ENCODE measurements at regions not wholly inside any gene's neighbourhood (a gene's known extent, or its start where the extent isn't known, plus 50 kb on each side); places are given as distances from the start of the nearest gene placed in this dataset.

- 81 to 85% methylated on average over 3 of the region's 3 CpGs for WGBS, 2 experiments (ENCODE audit: low coverage in 1 of 2, low lambda C conversion rate in 2 of 2, missing lambda C conversion rate in 2 of 2)
- TF ChIP-seq EZH2phosphoT487 (IDR thresholded peaks at IDR 0.05; ENCODE audit: insufficient read depth, low read depth) (no peak), EZH2 (IDR thresholded peaks at IDR 0.05; ENCODE audit: insufficient read depth, poor library complexity, severe bottlenecking) (no peak)
- H3K9ac ChIP-seq, result peak overlapping the region; percentile 70
- no peaks in the 10 kb centered on the region for H3K79me2 ChIP-seq (ENCODE audit: insufficient read depth)
- no peak overlapping the region for H3K4me3 ChIP-seq
- H3K27me3 ChIP-seq (replicated peaks; ENCODE audit: insufficient read depth), result no peaks in the 10 kb centered on the region
- DNase-seq, result no peak
- H3F3A ChIP-seq (ENCODE audit: insufficient read depth), result peaks cover 48% of the 10 kb centered on the region
- H3K36me3 ChIP-seq (ENCODE audit: low read depth), result no peaks in the 10 kb centered on the region
- H3K9me3 ChIP-seq (ENCODE audit: low read depth), result peaks cover 3% of the 10 kb centered on the region
- peaks cover 55% of the 10 kb centered on the region for H3K4me1 ChIP-seq (ENCODE audit: insufficient read depth)
- in situ Hi-C loops (cut with MboI), result no loop called here
- H3K4me2 ChIP-seq (ENCODE audit: unreplicated experiment), result peak overlapping the region; percentile 55
- H3K27ac ChIP-seq, result peak overlapping the region; percentile 94
- no peaks in the 10 kb centered on the region for H3K9me2 ChIP-seq (ENCODE audit: insufficient read depth)
- H2AFZ ChIP-seq, result no peak overlapping the region
- no peaks in the 10 kb centered on the region for H4K20me1 ChIP-seq (ENCODE audit: insufficient read depth)
These were observed 139.0 kb downstream of the ZFP36L2 start for GRCh38 chr2:43087413-43087812.

GRCh38 chr2:43086451-43087221 lies 139.8 kb downstream of the ZFP36L2 start:
- in situ Hi-C loops (cut with MboI), result no loop called here
- H3K27ac ChIP-seq, result peak overlapping the region; percentile 94
- 1 to 2% methylated on average over 14 of the region's 14 CpGs for WGBS, 2 experiments (ENCODE audit: low coverage in 1 of 2, low lambda C conversion rate in 2 of 2, missing lambda C conversion rate in 2 of 2)
- H3F3A ChIP-seq (ENCODE audit: insufficient read depth), result peaks cover 48% of the 10 kb centered on the region
- TF ChIP-seq EZH2phosphoT487 (IDR thresholded peaks at IDR 0.05; ENCODE audit: insufficient read depth, low read depth), result no peak
- TF ChIP-seq EZH2 (IDR thresholded peaks at IDR 0.05; ENCODE audit: insufficient read depth, poor library complexity, severe bottlenecking), result no peak
- no peaks in the 10 kb centered on the region for H3K27me3 ChIP-seq (replicated peaks; ENCODE audit: insufficient read depth)
- H3K9me3 ChIP-seq (ENCODE audit: low read depth), result peaks cover 3% of the 10 kb centered on the region
- H3K9ac ChIP-seq, result peak overlapping the region; percentile 70
- peak; percentile 99 for DNase-seq
- no peaks in the 10 kb centered on the region for H3K9me2 ChIP-seq (ENCODE audit: insufficient read depth)
- no peaks in the 10 kb centered on the region for H3K36me3 ChIP-seq (ENCODE audit: low read depth)
- no peaks in the 10 kb centered on the region for H3K79me2 ChIP-seq (ENCODE audit: insufficient read depth)
- H2AFZ ChIP-seq, result peak overlapping the region; percentile 18
- H3K4me3 ChIP-seq, result peak overlapping the region; percentile 18; the same call in 1 of the 2 replicates
- no peaks in the 10 kb centered on the region for H4K20me1 ChIP-seq (ENCODE audit: insufficient read depth)
- H3K4me2 ChIP-seq (ENCODE audit: unreplicated experiment), result peak overlapping the region; percentile 61
- H3K4me1 ChIP-seq (ENCODE audit: insufficient read depth), result peaks cover 62% of the 10 kb centered on the region

DNA sequence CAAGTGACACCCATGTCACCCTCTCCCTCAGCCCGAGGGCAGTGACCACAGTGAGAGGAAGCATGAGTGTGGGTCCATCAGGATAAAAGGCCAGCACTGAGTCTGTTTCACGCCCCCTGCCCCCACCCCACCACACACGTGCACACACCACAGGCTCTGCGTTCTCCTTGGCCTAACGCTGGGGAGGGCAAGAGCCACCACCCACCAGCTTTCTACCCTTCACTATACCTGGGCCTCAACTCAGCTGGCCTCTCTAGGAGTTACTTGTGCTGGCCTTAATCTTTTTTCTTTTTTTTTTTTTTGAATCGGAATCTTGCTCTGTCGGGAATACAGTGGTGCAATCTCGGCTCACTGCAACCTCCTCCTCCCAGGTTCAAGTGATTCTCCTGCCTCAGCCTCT lies 140.5 kb downstream of the ZFP36L2 start:
- peaks cover 62% of the 10 kb centered on the region for H3K4me1 ChIP-seq (ENCODE audit: insufficient read depth)

GRCh38 chr2:43085505-43085904 lies 140.9 kb downstream of the ZFP36L2 start:
- Histone ChIP-seq H2AFZ (no peak overlapping the region), H3K4me2 (ENCODE audit: unreplicated experiment) (no peak overlapping the region), H3K4me3 (no peak overlapping the region), H3K9ac (peak overlapping the region; percentile 66; the same call in 1 of the 2 replicates), H4K20me1 (ENCODE audit: insufficient read depth) (no peaks in the 10 kb centered on the region), H3K79me2 (ENCODE audit: insufficient read depth) (no peaks in the 10 kb centered on the region), H3K27me3 (replicated peaks; ENCODE audit: insufficient read depth) (no peaks in the 10 kb centered on the region), H3F3A (ENCODE audit: insufficient read depth) (peaks cover 48% of the 10 kb centered on the region), H3K4me1 (ENCODE audit: insufficient read depth) (peaks cover 62% of the 10 kb centered on the region), H3K9me3 (ENCODE audit: low read depth) (peaks cover 3% of the 10 kb centered on the region), H3K36me3 (ENCODE audit: low read depth) (no peaks in the 10 kb centered on the region), H3K9me2 (ENCODE audit: insufficient read depth) (no peaks in the 10 kb centered on the region), H3K27ac (peak overlapping the region; percentile 94)
- in situ Hi-C loops (cut with MboI), result no loop called here
- no peak for DNase-seq
- WGBS, 2 experiments (ENCODE audit: low coverage in 1 of 2, low lambda C conversion rate in 2 of 2, missing lambda C conversion rate in 2 of 2), result 96 to 99% methylated on average over 11 of the region's 11 CpGs
- no peak for TF ChIP-seq EZH2 (IDR thresholded peaks at IDR 0.05; ENCODE audit: insufficient read depth, poor library complexity, severe bottlenecking)
- TF ChIP-seq EZH2phosphoT487 (IDR thresholded peaks at IDR 0.05; ENCODE audit: insufficient read depth, low read depth), result no peak

More for the DNA sequence above, 140.5 kb downstream of the ZFP36L2 start:
- peak overlapping the region; percentile 94 for H3K27ac ChIP-seq
- H3K4me3 ChIP-seq, result no peak overlapping the region
- no peaks in the 10 kb centered on the region for H3K27me3 ChIP-seq (replicated peaks; ENCODE audit: insufficient read depth)
- H3K36me3 ChIP-seq (ENCODE audit: low read depth), result no peaks in the 10 kb centered on the region
- in situ Hi-C loops (cut with MboI), result no loop called here
- no peak for TF ChIP-seq EZH2phosphoT487 (IDR thresholded peaks at IDR 0.05; ENCODE audit: insufficient read depth, low read depth)
- TF ChIP-seq EZH2 (IDR thresholded peaks at IDR 0.05; ENCODE audit: insufficient read depth, poor library complexity, severe bottlenecking), result no peak
- peak overlapping the region; percentile 66 for H3K9ac ChIP-seq
- no peaks in the 10 kb centered on the region for H4K20me1 ChIP-seq (ENCODE audit: insufficient read depth)
- H3K9me2 ChIP-seq (ENCODE audit: insufficient read depth), result no peaks in the 10 kb centered on the region
- peaks cover 3% of the 10 kb centered on the region for H3K9me3 ChIP-seq (ENCODE audit: low read depth)
- H3K79me2 ChIP-seq (ENCODE audit: insufficient read depth), result no peaks in the 10 kb centered on the region
- H3K4me2 ChIP-seq (ENCODE audit: unreplicated experiment), result peak overlapping the region; percentile 61
- no peak for DNase-seq
- 17 to 32% methylated on average over 8 of the region's 8 CpGs for WGBS, 2 experiments (ENCODE audit: low coverage in 1 of 2, low lambda C conversion rate in 2 of 2, missing lambda C conversion rate in 2 of 2)
- no peak overlapping the region for H2AFZ ChIP-seq
- peaks cover 48% of the 10 kb centered on the region for H3F3A ChIP-seq (ENCODE audit: insufficient read depth)
